GM21526 (cell line): ENCODE measurements at regions not wholly inside any gene's neighbourhood (a gene's known extent, or its start where the extent isn't known, plus 50 kb on each side); places are given as distances from the start of the nearest gene placed in this dataset.

ENCODE experiments used
- ATAC-seq: cut with Tn5 transposase; IDR thresholded peaks from one replicate; pipeline ENCODE4 v1.9.1; 2021; ENCODE audit warnings: moderate library complexity; ENCODE audit not compliant: unreplicated experiment, low FRiP score

DNA sequence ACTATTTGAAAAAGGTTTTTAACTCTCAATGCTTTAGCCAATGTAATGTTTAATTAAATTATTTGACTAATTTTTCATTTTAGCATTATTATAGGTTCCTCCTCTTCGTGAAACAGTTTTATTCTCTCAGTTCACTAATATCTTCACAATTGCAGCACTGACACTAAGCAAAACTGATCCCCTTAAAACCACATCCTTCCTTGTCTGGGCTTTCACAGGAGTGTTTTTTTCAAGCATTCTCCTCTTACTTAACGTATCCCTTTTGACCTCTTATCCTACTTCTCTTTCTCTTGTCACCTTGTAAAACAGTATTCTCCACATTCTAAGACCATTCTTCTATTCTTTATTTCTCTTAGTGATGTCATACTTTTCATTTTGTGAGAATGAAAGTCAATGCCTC is 112.8 kb downstream of the DSC3 start:
- ATAC-seq = no peak

DNA sequence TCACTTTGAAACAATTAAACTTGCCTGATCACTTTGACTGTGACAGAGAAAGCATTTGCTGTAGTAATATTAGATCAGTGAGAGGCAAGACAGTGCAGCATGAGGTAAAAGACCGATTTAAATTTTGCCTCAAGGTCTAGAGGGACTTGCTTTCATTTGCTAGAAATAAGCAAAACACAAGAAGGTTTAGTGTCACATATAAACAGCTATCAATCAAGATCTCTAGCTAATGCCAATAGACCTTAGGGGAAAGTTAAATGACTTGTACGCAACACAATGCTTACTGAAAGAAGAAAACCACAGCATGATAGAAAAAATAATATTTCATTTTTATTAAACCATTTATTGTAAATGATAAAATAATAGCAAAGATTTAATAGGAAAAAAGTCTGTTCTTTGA is 113.5 kb downstream of the DSC3 start:
- no peak for ATAC-seq

DNA sequence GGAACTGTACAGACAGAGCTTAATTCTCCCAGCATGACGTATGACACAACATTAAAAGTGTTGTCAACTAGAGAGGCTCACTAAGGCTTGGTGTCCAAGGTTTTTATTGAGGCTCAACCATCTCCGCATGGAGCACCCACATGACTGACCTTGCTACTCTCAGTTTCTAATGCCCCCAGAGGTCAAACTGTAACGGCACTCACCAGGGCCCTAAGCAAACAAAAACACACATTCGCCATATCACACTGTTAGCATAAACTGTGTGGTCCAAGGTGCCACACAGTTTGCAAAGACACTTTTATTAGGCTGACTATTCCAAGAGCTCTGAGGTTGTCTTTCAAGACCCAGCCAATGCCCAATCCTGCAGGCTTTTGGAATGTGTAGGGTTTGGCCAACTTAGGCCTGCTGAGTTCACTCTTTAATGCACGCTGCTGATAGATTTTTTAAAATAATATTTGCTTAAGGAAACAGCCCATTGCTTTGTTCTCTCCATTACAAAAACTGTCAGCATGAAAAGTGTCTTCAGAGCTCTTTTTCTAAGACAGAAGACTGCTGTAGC is 114.9 kb downstream of the DSC3 start:
- no peak for ATAC-seq

DNA sequence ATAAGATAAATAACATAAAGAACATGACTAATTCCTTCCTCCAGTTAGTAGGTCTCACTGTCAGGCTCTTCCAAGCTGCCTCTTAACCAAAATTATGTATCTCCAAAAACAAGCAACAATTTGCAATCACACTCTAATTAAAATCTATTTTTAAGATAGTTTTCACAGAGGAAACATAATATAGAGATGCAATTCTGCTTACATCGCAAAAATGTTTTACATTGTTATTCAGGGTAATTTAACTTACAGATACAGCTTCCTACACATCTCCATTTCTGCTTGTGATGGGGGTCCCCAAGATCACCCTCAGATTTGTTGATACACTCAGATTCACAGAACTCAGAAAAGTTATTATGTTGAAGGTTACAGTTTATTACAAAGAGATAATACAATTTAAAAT is 115.5 kb downstream of the DSC3 start:
- ATAC-seq = no peak

DNA sequence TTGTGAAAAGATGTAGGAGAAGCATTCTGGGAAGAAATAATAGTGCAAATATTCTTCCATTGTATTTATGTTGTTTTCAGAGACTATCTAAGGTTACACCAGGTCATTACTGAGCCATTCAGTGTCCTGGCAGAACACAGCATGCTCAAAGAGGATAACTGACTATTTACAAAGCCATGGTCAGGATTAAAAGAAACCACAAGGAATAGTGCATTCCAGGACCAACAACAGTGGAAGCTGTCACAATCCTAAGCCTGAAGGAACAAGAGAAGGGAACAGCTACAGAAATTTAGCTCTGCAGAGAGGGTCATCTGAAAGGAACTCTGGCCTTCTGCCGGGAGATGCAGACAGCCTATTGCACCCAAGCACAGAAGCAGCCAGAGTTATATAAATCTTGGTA is 116.7 kb downstream of the DSC3 start:
- no peak for ATAC-seq

DNA sequence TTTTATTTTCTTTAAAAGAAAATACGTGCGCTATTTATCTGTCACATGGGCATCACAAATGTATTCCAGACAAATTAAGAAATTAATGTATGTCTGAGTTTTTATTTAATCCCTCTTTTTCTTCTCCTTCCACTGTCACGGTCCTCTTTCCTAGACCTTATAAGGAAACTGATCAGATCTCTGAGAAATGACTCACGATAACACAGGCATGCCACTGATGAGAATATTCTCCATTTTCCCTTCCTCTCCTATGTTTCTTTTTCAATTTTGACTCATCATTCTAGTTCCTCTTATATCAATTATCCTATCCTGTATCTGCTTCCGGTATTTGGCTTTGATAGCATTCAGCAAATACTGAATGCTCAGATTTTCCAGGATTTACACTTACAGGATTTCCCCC is 121.8 kb downstream of the DSC3 start:
- ATAC-seq = no peak

DNA sequence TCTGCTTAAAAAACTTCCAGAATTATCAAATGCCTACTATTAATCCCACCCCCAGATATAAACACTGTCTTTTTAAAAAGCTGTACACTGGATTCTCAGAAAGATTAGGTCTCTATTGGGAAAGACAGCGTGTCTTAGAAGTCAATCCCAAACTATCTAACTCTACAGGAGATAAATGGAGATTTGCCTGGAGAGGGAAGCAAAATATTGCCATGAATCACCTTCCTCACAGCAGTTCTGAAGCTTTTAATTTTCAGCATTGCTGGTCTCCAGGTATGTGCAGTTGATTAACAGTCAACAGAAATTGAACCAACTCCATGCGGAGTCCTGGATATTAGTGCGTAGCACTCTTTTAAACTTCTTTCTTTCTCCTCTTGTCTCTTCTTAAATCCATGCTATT is 122.2 kb downstream of the DSC3 start:
- no peak for ATAC-seq

DNA sequence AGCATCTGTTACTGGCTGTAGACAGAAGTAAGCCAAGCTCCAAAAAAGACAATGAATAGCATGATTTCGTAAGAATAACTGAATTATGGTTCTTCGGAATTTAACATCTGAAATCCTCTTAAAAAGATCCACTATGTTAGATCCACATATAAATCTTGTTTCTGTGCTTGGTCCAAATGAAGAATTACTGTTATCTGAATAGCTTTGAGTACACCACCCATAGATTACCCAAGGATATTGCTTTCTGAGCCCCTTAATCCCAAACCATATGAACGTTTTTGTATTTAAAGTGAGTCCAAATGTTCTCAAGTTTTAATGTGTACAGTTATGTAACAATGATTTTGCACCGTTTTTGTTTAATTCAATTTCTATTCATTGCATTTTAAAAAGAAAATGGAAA is 124.9 kb downstream of the DSC3 start:
- no peak for ATAC-seq

DNA sequence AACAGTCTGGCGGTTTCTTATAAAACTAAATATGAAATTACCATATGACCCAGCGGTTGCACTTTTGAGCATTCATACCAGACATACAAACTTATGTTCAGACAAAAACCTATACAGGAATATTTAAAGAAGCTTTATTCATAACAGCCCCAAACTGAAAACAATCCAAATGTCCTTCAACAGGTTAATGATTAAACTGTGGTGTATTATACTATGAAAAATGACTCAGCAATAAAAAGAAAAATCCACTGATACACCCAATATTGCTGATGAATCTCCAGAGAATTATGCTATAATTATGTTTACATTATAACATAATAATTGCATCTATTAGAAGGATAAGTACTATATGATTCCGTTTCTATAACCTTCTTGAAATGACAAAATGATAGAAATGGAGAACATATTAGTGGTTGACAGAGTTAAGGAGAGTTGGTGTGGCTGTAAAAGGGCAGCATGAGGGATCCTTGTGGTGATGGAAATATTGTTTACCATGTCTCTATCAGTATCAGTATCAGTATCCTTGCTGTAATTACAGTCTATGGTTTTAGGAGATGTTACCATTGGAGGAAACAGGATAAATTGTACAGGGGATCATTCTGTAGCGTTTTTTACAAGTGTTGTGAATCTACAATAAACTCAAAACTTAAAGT is 127.1 kb downstream of the DSC3 start:
- ATAC-seq = no peak

DNA sequence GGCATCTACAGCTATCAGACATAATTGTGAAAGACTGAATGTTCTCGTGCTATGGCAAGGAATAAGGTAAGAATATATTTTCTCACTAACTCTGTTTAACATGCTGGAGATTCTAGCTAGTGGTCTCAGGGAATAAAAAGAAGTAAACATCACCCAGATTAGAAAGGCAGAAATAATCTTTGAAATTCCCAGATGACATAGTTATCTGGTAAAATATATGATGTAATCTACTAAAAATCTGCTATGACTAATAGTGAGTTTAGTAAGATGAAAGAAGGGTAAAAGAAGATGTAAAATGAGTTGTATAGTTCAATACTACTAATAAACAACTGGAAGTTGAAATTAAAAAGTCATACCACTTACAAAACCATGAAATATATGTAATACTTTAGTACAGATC is 134.2 kb downstream of the DSC3 start:
- ATAC-seq = no peak

DNA sequence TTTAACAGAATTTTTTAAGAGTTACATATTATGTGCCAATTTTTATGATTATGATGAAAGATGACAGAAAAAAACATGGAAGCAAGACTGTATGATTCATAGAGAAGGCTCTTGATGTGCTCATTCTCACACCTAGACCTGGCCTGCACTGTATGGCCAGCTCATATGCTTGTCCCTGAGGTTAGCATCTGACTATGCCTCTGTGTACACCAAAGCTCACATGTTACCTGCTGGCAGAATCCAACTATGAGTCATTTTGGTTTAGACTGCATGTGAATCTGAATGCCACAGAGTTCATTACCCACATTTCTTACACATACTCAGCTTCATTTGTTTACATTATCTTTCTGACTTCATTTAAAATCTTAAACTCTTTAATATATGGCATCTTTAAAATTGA is 139.0 kb downstream of the DSC3 start:
- ATAC-seq = no peak

DNA sequence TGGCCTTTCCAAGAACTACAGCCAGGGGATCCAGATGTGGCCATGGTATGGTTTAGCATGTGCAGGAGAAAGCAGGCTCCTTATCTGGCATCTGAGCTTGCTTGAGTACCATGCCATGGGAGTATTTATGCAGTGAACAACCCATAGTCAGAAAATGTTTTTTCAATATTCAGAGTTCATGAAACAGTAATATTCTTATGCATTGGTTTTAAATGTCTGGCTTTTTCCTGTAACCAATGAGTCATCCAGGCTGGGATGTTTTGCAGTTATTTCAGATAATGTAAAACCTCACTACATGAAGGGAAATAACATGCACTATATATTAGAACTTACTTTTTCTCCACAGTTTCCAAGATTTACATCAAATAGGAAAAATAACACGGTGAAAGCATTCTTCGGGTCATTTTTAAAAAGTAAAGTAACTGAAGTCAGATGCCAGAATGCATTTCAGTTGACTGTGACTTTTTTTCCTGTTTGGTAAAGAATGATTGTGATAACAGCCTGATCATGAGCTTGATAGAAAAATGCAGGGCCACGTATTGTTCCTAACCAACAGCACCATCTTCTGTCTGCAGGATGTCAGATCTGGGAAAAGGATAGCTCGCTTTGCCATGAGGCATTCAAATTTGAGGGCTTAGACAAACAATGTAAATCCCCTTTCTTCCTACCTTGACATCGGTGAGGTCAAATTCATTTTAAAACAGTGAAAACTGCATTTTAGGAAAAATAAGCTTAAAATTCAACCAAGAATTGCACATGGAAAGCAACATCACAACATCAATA is 152.8 kb downstream of the DSC3 start:
- no peak for ATAC-seq

DNA sequence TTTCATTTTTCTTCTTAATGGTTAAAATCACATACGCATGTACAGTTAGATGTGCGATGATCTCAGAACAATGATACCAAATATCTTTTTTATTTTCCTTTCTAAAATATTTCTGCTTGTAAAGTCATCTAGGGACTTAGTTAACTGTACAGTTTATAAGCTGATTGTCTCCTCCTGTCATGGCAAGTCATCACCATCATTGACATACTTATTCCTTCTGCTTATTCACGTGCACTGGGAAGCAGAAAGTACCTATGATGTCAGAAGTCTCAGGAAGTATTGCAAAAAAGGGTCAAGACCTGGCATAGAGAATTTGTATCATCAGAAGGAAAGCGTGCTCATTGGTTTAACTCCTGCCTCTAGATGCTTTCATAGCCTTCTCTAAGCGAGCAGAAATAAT is 154.2 kb downstream of the DSC3 start:
- no peak for ATAC-seq

DNA sequence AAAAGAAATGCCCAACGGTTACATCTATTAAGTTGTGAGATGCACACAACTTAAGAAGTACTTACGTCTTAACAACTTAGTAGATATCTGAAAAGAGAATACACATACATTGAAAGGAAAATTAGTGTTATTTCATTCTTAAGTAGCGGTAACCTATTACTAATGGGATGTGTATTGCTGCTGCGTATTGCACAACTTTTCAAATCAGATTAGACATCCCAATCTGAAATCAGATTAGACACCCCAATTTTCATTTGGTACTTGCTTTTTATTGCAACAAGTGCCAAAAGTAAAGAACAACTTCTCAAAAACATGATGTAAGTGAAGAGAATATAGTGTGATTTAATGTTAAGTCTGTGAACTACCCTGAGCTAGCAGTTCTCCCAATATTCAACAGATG is 155.5 kb downstream of the DSC3 start:
- ATAC-seq = no peak

DNA sequence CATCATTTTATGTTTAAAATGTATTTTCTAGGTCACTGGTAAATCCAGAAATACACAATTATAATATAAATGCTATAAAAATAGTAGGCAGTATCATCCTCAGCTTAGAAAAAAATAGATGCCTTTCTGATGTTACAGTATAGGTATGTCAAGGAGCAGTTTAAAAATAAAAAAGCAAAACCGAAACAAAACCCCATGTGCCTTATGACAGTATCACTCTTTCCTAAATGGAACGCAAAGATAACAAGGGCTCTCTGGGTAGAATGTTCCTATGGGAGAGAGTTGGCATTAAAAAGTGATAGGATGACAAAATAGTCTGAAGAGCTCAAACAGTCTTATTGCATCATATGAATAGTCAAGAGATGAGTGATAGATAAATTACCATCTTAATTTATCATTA is 172.1 kb downstream of the DSC3 start:
- ATAC-seq = no peak

DNA sequence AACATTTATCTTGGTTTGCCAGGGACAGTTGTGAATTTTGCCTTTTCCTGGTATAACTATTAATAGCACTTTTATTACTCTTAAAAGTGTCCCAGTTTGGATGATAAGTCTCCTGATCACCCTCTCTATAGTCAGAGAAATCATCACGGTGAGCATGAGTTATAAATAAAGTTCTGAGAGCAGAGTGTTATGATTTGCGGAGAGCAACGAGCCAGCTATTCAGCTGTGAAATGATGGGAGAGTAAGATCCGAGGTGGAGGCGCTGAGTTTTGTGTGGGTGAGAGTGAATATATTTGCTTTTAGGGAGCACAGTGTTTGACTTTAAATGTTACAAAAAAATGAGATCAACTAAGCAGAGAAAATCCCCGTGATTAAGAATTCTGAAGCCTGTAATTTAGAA is 179.6 kb downstream of the DSC3 start:
- ATAC-seq = no peak

DNA sequence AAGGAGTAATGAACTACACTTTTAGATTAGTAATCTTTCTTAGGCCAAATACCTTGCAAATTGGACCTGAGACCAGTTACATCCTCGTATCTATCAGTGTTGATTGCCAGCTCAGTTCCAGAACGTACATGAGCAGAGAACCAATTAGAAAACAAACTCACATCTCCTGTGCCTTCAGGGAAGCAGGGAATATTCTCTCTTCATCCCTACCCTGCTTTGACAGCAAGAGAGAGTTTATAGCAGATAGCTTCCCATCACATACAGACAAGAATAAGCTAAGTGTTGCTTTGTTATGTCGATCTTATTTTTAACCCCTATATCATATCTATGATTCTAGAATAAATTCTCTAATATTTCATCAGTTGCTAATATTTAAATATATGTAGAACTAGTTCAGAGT is 181.8 kb downstream of the DSC3 start:
- no peak for ATAC-seq

DNA sequence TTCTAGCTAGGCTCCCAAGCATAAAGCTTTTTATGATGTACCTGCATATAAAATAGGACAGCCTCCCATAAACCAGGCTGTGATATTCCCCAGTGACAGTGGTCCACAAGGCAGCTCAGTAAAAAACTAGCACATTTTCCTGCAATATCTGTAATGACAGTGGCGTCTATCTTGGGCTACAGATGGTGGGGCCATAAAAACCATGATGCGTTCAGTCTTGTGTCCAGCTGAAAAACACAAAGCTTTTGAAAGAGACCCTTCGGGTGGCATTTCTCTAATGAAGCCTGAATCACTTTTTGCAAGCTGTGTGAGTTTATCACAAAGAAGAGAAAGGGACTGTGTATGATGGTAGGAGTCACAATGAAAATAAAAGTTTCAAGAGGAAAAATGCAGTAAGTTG is 183.5 kb downstream of the DSC3 start:
- no peak for ATAC-seq

DNA sequence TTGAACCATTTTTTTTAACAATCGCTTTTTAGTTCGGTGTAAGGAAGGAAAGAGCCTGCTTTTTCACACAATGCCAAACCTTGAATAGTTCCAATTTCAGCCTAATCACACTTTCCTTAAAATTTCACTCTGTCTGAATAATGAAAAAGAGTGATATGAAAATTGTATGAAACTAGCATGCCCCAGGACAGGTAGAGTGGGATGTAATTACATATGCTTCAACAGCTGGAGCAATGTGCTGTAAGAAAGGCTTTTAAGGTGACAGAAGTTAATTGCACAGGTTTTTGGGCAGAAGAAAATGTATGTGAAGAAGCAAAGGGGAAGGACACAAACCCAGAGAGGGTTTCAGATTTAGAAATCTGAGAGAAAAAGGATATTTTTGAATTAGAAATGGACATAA is 184.0 kb downstream of the DSC3 start:
- no peak for ATAC-seq

DNA sequence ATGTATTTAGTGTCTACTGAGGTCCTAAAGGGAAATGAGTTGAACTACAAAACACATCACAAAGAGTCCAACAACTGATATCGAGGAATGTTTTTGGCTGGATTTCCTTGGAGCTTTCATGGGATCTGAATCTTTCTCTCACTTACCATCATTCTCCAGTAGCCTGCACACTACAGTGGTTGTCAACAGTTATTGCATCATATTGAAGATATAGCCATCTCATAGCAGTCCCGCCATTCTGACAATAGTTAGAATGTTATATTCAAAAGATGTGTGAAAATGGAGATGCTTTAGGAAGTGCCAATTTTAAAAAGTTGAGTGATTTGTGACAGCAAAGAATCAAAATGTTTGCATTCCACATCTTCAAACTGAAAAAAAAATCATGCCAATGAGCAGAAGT is 186.8 kb downstream of the DSC3 start:
- no peak for ATAC-seq

DNA sequence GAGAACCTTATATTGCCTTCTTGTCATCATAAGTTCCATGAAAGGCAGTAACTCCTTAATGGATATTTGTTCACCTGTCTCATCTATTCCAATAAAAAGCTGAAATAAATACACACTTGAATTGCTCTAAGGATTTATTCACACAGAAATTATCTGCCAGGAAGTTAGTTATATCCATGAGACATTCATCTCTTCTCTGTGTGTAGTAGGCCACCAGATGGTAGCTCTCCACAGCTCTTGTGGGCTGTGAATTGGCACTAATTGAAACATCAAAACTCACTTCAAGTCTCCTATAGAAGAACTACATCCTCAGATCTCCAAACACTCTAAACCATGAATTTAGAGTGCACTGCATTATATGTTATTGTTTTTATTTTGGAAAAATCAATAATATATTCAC is 189.6 kb downstream of the DSC3 start:
- ATAC-seq = no peak

DNA sequence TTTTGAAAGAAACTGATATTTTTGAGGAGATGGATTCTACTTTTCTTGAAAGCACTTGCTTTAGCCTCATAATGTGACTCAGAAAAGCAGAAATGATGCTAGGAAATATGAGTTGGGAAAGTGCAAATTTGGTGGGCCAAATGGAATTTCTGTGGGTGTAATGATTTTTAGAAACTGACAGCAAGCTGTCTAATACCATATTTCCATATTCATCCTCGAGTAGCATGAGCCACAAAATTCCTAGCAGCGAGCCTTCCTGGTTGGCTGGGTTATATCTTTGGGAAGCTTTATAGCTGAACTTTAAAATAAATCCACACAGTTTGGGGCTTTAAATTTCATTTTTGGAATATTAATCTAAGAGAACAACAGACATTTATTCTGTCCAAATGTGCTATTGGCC is 190.0 kb downstream of the DSC3 start:
- no peak for ATAC-seq
